Endodermal cell (in vitro differentiated cells): ENCODE measurements at regions not wholly inside any gene's neighbourhood (a gene's known extent, or its start where the extent isn't known, plus 50 kb on each side); places are given as distances from the start of the nearest gene placed in this dataset.
A peak's percentile ranks its signal among the peaks of the same experiment; 100 is the strongest.

ENCODE experiments used
- DNase-seq: peaks from one replicate; pipeline ENCODE4 v3.0.0-alpha.2; 2017
- H3K27ac ChIP-seq: 2 replicates; pipeline ENCODE4 v1.5.1; 2013; ENCODE audit warnings: mild to moderate bottlenecking, low read depth, low read length, moderate library complexity
- H3K27me3 ChIP-seq: 2 replicates; pipeline ENCODE4 v1.6.1; 2013; ENCODE audit warnings: mild to moderate bottlenecking, low read length, moderate library complexity; ENCODE audit not compliant: insufficient read depth, control insufficient read depth, poor library complexity, severe bottlenecking
- H3K36me3 ChIP-seq: 2 replicates; pipeline ENCODE4 v1.7.0; 2013; ENCODE audit warnings: mild to moderate bottlenecking, low read length, moderate library complexity; ENCODE audit not compliant: control insufficient read depth, insufficient read depth
- H3K4me1 ChIP-seq: one replicate; pipeline ENCODE4 v1.7.0; 2013; ENCODE audit warnings: low read length; ENCODE audit not compliant: control insufficient read depth, insufficient read depth
- H3K4me3 ChIP-seq: 2 replicates; pipeline ENCODE4 v1.5.1; 2013; ENCODE audit warnings: mild to moderate bottlenecking, low read length, moderate library complexity
- H3K9ac ChIP-seq: 2 replicates; pipeline ENCODE4 v1.6.1; 2013; ENCODE audit warnings: mild to moderate bottlenecking, low read length, moderate library complexity; ENCODE audit not compliant: poor library complexity, severe bottlenecking; ENCODE audit errors: extremely low read depth
- H3K9me3 ChIP-seq: 2 replicates; pipeline ENCODE4 v1.6.1; 2013; ENCODE audit warnings: mild to moderate bottlenecking, low read length, moderate library complexity; ENCODE audit not compliant: control insufficient read depth
- H3K27ac Mint-ChIP-seq: 2 replicates; pipeline ENCODE4 v1.8.0; 2020; ENCODE audit warnings: mixed read lengths
- H3K27me3 Mint-ChIP-seq: 2 replicates; pipeline ENCODE4 v1.8.0; 2021; ENCODE audit warnings: mild to moderate bottlenecking, mixed read lengths; ENCODE audit not compliant: insufficient read depth
- H3K36me3 Mint-ChIP-seq: 2 replicates; pipeline ENCODE4 v1.8.0; 2020; ENCODE audit warnings: low read depth, mixed read lengths
- H3K4me1 Mint-ChIP-seq: 2 replicates; pipeline ENCODE4 v1.8.0; 2020; ENCODE audit warnings: mixed read lengths
- H3K4me3 Mint-ChIP-seq: 2 replicates; pipeline ENCODE4 v1.8.0; 2020; ENCODE audit warnings: mild to moderate bottlenecking, moderate library complexity, mixed read lengths
- H3K9me3 Mint-ChIP-seq: 2 replicates; pipeline ENCODE4 v1.8.0; 2020; ENCODE audit warnings: mild to moderate bottlenecking, mixed read lengths
- CTCF ChIP-seq: fragments of 200-600 bp; sonication (generic); conservative IDR thresholded peaks from 2 replicates; pipeline ENCODE4 v1.5.0; 2021; ENCODE audit warnings: antibody characterized with exemption, mild to moderate bottlenecking
- WGBS, 2 experiments: methylation state at CpG; one replicate each; pipeline versions ENCODE4 v1.1.5 to v1.1.7; 2013; ENCODE audit warnings: missing lambda C conversion rate in 2 of 2, mixed read lengths in 1 of 2; ENCODE audit not compliant: insufficient coverage in 1 of 2, insufficient read length in 1 of 2; 5-methylcytosine and 5-hydroxymethylcytosine counted together

DNA sequence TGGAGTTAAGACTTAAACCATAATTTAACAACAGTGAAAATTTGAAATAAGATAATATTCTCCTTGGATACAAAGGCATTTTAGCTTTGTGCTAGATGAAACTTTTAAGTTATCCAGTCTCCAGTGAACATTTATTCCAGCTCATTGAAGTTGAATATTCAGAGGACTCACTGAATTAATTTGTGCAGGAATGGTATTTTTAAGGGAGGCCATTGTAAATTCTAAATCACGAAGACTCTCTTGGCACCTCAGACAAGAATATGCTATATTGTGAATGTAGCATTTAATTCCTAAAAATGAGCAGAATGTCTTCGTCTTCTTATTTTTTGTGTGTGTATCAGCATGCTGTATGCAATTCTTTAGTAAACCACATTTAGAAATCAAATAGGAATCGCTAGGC is 731.7 kb upstream of the RAB6C start:
- Histone ChIP-seq H3K9me3 (no peaks in the 10 kb centered on the region), H3K4me3 (no peak overlapping the region), H3K9ac (no peak overlapping the region), H3K4me1 (no peaks in the 10 kb centered on the region), H3K36me3 (no peaks in the 10 kb centered on the region), H3K27ac (no peak overlapping the region), H3K27me3 (no peaks in the 10 kb centered on the region)
- no peak for TF ChIP-seq CTCF
- 90 to 100% methylated on average over 1 to 3 of the region's 3 CpGs for WGBS, 2 experiments
- no peak overlapping the region for H3K27ac Mint-ChIP-seq
- H3K36me3 Mint-ChIP-seq, result no peaks in the 10 kb centered on the region
- H3K9me3 Mint-ChIP-seq, result peaks cover 7% of the 10 kb centered on the region
- no peaks in the 10 kb centered on the region for H3K4me1 Mint-ChIP-seq
- no peak overlapping the region for H3K4me3 Mint-ChIP-seq
- DNase-seq, result no peak
- H3K27me3 Mint-ChIP-seq, result no peaks in the 10 kb centered on the region

DNA sequence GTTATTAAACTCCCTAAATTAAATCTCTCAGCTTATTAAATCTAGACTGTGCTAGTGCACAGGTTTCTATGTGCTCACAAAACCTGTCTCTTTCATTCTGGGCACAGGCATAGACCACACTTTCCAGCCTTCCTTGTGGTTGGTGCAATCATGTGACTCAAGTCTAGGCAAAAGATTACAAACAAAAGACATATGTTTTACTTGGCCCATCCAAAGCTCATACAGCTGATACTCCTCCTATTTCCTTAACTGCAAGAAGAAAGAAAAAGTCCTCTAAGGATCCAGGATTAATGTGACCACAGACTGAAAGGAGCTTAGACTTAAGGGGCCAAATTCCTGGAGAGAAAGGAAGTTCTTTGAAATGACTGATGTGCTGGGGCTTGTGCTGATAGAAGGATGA is 731.3 kb upstream of the RAB6C start:
- TF ChIP-seq CTCF, result no peak
- Mint-ChIP-seq H3K36me3 (no peaks in the 10 kb centered on the region), H3K27me3 (no peaks in the 10 kb centered on the region)

GRCh38 chr2:129252781-129253460 is 726.5 kb upstream of the RAB6C start:
- no peak for TF ChIP-seq CTCF
- H3K4me3 Mint-ChIP-seq, result no peak overlapping the region
- Histone ChIP-seq H3K4me3 (no peak overlapping the region), H3K9me3 (no peaks in the 10 kb centered on the region), H3K36me3 (no peaks in the 10 kb centered on the region), H3K27me3 (no peaks in the 10 kb centered on the region), H3K27ac (peak overlapping the region; percentile 5), H3K9ac (no peak overlapping the region), H3K4me1 (no peaks in the 10 kb centered on the region)
- peaks cover 2% of the 10 kb centered on the region for H3K27me3 Mint-ChIP-seq
- DNase-seq, result no peak
- WGBS, 2 experiments, result 84 to 88% methylated on average over 6 to 7 of the region's 7 CpGs
- H3K36me3 Mint-ChIP-seq, result no peaks in the 10 kb centered on the region
- H3K4me1 Mint-ChIP-seq, result no peaks in the 10 kb centered on the region
- H3K27ac Mint-ChIP-seq, result no peak overlapping the region
- H3K9me3 Mint-ChIP-seq, result no peaks in the 10 kb centered on the region

More for the DNA sequence above, 731.3 kb upstream of the RAB6C start:
- Histone ChIP-seq H3K9ac (no peak overlapping the region), H3K27ac (no peak overlapping the region), H3K36me3 (no peaks in the 10 kb centered on the region), H3K4me3 (no peak overlapping the region), H3K9me3 (no peaks in the 10 kb centered on the region), H3K27me3 (no peaks in the 10 kb centered on the region), H3K4me1 (no peaks in the 10 kb centered on the region)
- Mint-ChIP-seq H3K9me3 (peaks cover 7% of the 10 kb centered on the region), H3K4me1 (no peaks in the 10 kb centered on the region), H3K4me3 (no peak overlapping the region), H3K27ac (no peak overlapping the region)
- DNase-seq, result no peak
